GM12878 (cell line): ENCODE measurements at regions not wholly inside any gene's neighbourhood (a gene's known extent, or its start where the extent isn't known, plus 50 kb on each side); places are given as distances from the start of the nearest gene placed in this dataset.

Experiments
- ATF7 ChIP-seq: fragments of 450-650 bp; IDR thresholded peaks from 2 replicates; pipeline ENCODE4 v1.6.1; 2016; ENCODE audit warnings: low read depth, mild to moderate bottlenecking
- BCLAF1 ChIP-seq: fragments of 450-650 bp; IDR thresholded peaks from 2 replicates; pipeline ENCODE4 v1.6.1; 2017; ENCODE audit warnings: antibody characterized with exemption, mild to moderate bottlenecking, moderate library complexity
- CEBPZ ChIP-seq: fragments of 150-350 bp; IDR thresholded peaks from 2 replicates; pipeline ENCODE4 v1.6.1; 2016; ENCODE audit warnings: low read depth, low read length
- HDAC6 ChIP-seq: fragments of 200-600 bp; sonication (generic); IDR thresholded peaks from one replicate; pipeline ENCODE4 v1.8.0; 2017; ENCODE audit warnings: antibody characterized with exemption; ENCODE audit not compliant: unreplicated experiment
- IRF3 ChIP-seq: fragments of 450-650 bp; IDR thresholded peaks from 2 replicates; pipeline ENCODE4 v1.6.1; 2014; ENCODE audit warnings: mild to moderate bottlenecking
- NR2C1 ChIP-seq: fragments of 450-650 bp; IDR thresholded peaks from 2 replicates; pipeline ENCODE4 v1.6.1; 2017; ENCODE audit warnings: antibody characterized with exemption, mild to moderate bottlenecking, moderate library complexity
- SIX5 ChIP-seq: IDR thresholded peaks from 2 replicates; pipeline ENCODE4 v1.6.1; 2011; ENCODE audit warnings: mild to moderate bottlenecking, low read depth, low read length, moderate library complexity; ENCODE audit not compliant: severe bottlenecking
- TBL1XR1 ChIP-seq: IDR thresholded peaks from 2 replicates; pipeline ENCODE4 v1.6.1; 2012; ENCODE audit warnings: low read depth, low read length, improper control_type of control experiment

- TF ChIP-seq IRF3 (no peak), BCLAF1 (no peak), ATF7 (no peak), TBL1XR1 (no peak), HDAC6 (no peak), CEBPZ (no peak), SIX5 (no peak), NR2C1 (no peak)
These were observed 103.5 kb upstream of the PTPN1 start (continued) for GRCh38 chr20:50406610-50407136.
